GM21447 (cell line): ENCODE measurements at regions not wholly inside any gene's neighbourhood (a gene's known extent, or its start where the extent isn't known, plus 50 kb on each side); places are given as distances from the start of the nearest gene placed in this dataset.
"Not testable (repeated sequence)": the region's sequence is repeated elsewhere in the genome, so short reads cannot be mapped to it uniquely, and the experiment has no call there.

Experiments
- ATAC-seq: cut with Tn5 transposase; IDR thresholded peaks from one replicate; pipeline ENCODE4 v1.9.1; 2021; ENCODE audit not compliant: unreplicated experiment

DNA sequence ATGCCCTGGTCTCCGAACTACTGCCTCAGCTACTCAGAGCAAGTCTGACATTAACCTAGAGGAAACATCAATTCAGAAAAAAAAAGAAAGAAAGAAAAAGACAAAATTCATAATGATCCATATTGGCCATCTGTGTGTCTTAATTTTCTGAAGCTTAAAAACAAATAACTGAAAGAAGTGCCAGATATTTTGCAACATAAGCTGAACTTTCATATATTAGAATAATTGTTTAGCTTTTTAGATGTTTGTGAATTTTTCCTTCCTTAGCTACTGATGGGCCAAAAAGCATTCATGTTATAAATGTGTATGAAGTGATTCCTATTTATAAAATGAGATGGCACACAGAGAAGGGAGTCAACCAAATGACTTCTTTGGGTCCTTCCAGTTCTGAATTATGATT is 555.0 kb upstream of the CHAC2 start:
- ATAC-seq = no peak

DNA sequence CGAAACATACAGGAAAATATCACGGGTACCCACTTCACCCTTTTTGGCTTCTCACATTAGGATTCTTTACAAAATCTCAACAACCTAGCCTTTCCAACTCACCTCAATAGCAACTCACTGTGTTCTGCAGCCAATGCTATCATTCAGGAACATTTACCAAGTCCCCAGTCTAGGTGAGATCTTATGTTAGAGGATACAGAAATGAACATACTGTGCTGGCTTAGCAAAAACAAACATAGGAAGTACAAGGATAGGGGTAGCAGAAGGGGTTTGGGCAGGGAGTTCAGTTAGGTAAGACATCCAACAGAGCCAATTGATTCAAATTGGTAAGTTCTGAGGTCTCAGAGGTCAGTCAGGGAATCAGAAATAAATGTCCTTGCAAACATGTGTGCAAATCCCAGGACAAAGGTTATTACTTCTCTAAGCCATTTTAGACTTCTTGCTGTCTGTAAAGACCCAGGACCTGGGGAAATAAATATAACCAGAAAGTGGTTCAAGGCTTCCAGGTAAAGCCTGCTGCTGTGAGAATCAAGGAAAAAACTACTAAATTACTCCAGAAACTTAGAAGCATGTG is 556.3 kb upstream of the CHAC2 start:
- no peak for ATAC-seq

DNA sequence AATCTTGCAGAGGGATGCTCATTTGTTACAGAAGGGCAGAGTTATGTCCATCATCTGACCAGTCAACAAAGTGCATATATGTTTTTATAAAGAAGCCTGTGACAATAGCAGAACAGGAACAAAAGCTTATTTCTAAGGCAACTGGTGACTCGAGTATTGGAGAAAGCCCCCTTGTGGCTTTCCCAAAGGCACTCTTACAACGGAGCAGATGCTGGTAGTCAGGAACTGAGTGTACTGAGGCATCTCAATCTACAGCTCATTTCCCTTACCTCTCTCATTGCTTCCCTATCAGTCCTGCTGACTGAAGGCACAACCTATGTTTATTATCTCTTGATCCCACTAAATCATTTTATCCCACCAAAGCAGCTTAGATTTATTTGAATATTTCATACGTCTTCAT is 557.1 kb upstream of the CHAC2 start:
- ATAC-seq = no peak

DNA sequence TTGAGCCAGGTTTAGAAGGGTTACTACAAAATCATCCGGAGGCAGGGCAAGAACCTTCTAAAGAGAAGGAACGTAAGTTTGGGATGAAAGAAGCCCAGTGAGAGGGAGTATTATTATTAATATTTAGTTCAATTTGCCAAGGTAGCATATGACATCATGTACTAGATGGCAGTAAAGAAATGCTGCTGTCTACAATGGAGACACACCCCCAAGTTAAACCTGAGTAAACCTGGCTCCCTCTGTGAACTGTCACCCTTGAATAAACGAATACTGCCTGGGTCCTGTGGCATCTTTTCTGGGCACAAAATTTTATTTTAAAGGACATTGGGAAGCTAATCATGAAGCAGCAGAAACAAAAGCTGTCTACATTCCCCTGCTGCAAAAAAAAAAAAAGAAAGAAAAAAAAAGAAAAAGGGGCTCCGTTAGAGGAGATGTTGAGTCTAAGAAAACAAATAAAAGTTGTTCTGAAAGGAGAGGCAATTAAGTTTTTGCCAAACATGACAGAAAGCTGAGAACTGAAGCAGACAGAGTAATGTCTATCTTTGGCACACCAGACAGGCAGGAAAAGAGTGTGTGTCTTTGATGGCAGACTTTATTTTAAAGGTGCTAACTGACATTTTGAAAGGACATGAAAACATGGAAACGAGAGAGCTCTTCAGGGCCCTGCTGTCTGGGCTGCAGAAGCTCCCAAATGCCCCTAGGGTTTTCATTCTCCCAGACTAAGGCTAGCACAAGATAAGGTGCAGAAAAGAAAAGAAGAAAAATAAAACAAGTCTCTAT is 557.7 kb upstream of the CHAC2 start:
- ATAC-seq = no peak

DNA sequence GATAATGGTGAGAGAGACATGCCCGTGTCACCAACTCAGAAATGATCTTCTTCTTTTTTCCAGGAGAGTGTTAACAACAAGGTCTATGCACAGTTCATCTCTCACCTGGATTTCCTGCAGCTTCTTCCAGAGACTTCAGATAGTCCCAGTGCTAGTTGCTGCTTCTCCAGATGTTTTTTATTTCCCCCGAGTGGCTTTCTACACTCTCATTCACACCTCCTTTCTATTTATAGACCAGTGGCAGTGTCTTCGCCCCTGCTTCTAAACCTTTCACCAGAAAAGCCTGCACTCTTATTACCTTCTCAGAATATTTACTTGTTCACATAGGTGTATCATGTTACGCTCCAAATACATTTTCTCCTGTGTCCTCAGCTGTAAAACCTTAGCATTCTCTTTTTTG is 558.8 kb upstream of the CHAC2 start:
- ATAC-seq = no peak

DNA sequence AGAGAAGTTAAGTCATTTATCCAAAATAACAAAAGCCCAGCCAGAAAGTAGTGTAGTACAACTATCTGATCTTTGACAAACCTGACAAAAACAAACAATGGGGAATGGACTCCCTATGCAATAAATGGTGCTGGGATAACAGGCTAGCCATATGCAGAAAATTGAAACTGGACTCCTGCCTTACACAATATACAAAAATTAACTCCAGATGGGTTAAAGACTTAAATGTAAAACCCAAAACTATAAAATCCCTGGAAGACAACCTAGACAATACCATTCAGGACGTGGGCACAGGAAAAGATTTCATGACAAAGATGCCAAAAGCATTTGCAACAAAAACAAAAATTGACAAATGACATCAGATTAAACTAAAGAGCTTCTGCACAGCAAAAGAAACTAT is 561.4 kb upstream of the CHAC2 start:
- ATAC-seq = not testable (repeated sequence)

DNA sequence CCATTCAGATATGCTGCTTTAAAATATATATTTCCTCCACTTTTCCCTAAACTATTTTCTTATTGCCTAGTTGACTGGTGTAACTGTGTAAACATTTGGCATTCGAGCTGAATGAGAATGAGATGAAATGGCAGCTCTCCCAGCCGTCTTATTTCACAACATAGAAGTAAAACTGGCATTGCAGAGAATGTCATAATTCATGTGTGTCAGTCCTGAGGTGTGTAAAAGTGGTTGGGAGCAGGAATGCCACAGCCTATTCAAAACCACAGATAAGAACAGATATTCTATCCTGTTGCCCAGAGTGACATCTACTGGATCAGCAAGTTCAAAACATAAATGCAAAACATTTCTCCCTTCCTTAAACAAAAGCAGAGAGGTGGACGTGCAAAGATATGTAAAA is 565.5 kb upstream of the CHAC2 start:
- no peak for ATAC-seq

DNA sequence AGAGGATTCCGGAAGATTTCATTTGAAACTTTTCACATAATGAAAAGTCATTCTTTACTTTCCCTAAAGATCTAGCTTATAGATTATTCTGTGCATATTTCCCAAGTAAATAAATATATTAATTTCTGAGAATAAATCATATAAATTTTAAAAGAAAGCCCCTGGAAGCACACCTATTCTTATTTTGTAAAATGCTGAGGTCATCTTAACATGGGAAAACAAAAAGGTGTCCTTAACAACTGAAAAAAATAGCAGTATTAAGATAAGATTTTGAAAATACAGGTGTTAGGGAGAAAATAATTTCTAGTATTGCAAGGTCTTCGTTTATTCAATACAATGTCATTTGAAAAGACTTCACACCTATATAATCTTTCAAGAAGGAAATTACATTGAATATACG is 567.5 kb upstream of the CHAC2 start:
- ATAC-seq = no peak

DNA sequence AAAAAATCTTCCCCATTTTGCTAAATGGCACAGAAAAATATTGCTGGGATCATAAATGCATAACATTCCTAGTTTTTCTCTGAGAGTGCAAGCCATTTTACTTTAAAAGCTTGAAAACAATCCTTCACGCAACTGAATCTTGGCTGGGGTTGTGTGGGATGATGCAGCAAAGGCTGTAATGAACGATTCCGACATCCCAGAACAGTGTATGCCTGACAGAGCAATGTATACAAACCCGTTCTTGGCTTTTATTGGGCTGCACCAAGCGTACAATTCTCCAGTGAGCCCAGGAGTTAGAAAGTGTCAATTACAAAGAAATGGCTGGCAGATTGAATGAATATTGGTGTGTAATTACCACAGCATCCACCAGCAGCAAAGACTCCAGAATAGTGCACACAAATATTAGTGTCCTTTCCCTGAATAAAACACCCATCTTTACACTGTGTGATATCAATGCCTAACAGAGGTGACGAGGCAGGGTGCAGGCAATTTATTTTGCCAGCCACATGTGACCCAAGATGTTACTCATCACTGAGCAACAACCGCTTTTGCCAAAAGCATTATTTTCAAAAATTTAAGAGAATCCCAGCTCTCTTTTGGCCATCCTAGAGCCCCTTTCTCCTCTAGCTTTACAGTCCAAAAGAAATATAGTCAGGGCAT is 578.6 kb upstream of the CHAC2 start:
- ATAC-seq = no peak

DNA sequence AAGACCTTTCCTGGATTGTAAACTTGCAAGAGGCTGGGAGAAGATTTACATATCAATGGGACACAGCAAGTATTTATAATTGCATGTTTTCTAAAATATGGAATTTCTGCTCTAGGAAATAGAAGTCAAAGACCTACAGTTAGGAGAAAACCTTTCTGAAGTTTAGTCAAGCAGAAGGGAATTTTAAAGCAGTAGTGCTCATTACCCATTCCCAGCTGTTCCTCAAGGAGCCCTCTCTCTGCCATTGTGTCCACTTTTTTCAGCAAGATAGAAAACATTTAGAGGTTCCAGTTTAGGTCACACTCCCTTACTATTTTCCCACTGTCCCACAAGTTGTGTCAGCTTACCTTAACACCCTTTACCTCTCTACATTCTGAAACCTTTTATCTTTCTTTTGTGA is 584.0 kb upstream of the CHAC2 start:
- no peak for ATAC-seq

DNA sequence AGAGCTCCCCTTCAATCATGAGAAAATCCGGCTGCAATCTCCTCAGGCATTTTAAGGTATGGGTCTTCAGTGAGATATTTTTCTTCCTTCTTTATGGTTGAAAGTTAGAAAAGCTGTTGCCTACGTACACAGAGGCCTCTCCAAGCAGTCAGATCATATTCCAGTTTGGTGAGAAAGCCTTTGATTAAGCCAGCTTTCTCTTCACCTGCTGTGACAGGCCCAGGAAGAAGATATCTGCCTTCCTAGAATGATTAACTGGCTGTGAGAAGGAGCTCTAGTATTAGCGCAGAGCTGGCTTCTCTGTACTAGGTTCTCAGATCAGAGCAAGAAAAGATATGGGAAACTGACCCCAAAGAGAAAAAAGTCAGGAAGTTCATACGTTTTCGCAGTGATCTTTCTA is 585.0 kb upstream of the CHAC2 start:
- no peak for ATAC-seq

DNA sequence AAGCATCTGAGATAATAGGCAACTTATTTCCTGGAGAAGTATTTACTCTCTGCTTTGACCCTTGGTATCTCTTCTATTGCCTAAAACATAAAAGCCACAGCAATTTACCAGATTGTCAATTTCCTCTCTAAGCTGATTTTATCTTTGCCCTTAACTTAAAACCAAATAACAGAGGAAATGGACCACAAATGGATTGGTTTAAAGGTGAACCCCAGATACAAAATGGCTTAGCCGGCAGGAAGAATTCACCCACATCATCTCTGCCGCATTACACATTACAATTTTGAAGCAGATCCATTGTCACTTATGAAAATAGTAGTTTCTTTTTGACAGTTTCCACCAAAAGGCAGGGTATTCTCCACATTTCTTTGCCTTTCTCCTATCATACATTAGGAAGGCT is 585.8 kb upstream of the CHAC2 start:
- ATAC-seq = no peak

DNA sequence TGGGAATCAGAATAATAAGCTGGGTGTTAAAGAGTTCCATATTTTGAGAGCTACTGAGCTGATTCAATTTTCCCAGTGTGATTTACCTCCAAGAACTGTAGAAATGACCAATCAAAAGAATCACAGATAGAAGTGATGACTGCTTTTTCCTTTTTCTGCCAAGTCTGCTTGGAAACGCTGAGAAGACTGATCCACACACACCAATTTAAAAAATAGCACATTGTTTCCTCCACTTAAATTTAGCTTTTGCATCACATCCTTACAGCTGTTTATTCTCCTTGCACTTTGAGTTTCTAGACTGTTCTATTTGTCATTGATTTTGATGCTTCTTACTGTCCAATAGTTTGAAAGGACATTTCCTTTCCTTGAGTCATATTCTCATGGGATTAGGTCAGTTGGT is 590.3 kb upstream of the CHAC2 start:
- ATAC-seq = no peak

DNA sequence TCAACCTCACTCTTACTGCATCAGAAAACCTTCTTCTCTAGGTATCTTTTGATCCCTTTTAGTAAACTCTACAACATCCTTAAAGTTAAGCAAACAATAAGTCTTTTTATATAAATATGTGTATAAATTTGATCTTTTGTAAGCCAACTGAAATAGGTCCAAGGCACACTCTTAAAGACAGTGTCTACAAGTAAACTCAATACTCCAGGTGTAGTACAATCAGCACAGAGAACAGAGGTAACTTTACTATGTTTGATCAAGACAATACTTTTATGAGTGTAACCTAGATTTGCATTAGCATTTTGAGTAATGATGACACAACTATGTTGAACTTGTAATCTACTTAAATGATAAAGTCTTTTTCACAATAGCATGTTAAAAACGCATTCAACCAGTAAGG is 593.1 kb upstream of the CHAC2 start:
- ATAC-seq = no peak

DNA sequence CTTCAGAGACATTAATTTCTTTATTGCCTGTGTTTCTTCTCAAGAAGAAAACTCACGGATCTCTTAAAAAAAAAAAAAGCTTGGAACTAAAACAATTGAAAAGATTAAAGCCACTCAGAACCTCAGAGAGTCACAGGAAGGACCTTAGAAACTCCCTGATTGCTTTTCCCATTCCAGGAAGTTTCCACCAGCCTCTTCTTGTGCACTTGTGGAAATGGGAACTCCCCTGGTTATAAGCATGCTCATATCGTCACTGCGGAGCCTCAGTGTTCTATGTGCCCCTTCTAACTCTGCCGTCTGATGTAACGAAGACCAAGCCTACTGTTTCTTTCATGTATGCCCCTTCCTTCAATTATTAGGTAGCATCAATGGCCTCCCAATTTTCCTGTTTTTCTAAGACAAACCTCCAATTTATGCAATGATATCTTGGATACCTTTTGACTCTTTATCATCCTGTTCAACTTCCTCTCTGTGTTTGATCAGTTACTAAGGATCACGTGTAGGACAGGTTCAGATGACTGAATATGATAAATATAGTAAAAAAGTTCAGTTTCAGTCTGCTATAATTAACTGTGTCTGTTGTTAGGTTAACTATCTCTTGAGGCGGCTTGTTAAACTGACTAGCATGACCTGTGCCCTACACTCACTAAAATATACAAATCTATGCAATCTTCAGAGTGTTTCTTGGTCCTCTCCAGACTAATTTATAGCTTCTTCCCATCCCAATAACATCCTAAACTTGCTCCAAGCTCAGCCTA is 593.7 kb upstream of the CHAC2 start:
- no peak for ATAC-seq

DNA sequence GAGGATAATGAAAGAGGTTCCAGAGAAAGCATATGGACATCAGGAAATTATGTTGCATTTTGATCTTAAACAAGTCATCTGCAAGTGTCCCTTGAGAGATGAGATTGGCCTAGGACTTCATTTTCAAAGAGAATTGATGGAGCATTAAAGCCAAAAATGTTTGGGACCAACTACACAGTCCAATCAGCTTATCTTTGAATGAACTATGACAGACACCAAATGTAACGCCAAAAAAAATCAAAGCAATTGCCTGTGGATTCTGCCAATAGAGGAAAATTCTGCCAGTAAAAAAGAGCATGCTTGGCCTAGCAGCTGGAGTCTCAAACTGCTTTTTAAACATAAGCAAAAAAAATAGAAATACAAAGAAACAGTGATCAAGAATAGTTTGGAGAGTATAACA is 594.5 kb upstream of the CHAC2 start:
- no peak for ATAC-seq

DNA sequence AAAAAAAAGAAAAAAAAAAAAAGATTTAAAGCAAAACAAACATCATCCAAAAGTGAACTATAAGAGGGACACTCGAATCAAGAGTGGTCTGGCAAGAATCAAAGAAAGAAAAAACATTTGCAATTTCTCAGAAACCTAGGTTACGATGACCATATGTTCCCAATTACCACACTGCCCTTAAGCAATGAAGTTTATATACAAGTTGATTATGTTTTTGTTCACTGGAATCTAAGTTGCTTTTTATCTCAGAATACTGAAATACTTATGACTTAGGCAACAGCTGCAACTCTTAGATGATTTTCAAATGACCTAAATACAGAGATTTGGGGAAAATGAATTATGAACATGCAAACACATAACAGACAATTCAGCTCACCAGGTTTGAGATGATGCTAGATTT is 597.1 kb upstream of the CHAC2 start:
- ATAC-seq = no peak

DNA sequence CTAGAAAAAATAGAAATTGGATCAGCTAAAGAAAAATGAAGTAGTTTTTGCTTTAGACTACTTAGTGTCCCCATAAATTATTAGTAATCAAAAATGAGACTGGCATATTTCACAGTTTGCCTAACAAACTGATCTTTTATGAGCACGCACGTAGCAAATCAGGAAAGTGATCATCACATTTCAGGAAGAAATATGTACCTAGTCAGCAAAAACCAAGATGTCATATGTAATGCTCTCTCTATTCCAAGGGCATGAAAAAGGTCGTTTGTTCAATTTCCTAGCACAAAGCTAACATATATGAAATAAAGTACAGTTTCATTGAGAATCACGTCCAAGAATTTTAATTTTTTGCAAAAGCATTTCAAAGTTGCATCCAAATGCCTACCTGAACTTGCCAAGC is 600.4 kb upstream of the CHAC2 start:
- ATAC-seq = no peak

DNA sequence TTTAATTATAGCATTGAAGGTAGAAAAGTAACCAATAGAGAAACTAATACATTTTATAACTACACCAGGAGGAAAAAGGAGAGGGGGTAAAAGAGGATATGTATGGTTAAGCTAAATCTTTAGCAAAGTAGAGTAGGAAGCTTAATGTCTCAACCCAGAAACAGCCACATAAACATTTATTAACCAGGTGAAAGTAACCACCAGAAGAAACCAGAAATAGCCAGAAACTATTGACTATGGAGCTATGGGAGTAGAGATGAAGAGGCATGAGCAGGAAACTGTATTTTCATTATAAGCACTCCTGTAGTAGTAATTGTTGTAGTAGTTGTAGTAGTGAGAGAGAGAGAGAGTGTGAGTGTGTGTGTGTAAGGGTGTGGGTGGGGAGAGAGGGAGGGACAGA is 617.5 kb upstream of the CHAC2 start:
- ATAC-seq = no peak

DNA sequence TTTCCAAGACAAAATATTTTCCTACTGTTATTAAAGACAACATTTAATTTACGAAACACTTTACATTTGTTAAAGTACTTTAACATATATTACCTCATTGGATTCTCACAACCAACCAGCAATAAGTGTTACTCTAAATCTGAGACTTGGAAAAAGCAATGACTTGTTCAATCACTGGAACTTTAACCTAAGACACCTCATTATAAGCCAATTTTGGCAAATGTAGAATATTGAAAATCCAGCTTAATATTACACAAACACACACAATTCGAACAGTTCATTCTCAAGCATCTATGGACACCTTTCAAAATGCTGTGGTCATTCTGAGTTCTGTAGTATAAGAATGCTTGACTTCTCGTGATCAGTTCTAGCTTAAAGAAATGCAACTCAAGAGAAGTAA is 619.4 kb upstream of the CHAC2 start:
- no peak for ATAC-seq

DNA sequence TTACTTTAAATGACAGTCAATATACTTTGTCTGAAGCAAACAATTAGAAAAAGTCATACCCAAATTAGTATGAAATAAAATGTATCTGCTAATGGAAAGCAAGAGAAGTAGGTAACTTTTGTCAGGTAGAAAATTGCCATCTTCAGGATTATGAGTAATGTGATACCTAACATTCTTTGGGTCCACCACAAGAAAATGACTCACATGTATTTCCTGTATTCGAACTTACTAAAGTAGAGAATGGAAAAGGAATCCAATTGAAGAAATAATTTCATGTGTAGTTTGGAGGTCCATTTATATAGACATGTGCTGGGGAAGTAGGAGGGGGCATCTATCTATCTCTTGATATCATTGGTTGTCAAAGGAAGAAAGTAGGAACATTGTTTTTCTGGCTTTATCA is 636.2 kb upstream of the CHAC2 start:
- no peak for ATAC-seq

DNA sequence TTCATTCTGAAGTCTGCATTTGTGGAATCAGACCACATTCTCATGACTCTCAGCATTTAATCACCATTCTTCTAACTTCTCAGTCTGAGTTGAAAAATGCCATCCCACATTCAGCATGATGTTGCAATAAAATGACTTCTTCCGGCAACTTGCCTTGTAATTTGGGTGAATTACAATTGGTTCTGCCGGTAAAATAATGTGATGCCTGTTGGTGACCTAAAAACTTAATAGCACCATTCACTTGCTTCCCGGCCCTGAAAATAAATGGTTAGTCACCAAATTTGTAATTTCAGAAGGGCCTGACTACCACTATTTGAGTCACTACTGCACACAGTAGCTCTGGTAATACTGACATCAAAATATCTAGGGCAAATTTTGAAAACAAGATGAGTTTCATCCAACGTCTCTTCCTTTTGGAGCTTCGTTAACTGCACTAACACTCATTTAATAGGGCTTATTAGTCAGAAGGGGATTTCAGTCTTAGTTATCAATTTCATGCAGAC is 637.1 kb upstream of the CHAC2 start:
- ATAC-seq = no peak
